NCI-H128 (cell line): ENCODE measurements at regions not wholly inside any gene's neighbourhood (a gene's known extent, or its start where the extent isn't known, plus 50 kb on each side); places are given as distances from the start of the nearest gene placed in this dataset.

Experiments used
- DNase-seq: peaks from one replicate; lab custom pipeline; 2025; ENCODE audit not compliant: unreplicated experiment; lab: John Stamatoyannopoulos, UW

DNA sequence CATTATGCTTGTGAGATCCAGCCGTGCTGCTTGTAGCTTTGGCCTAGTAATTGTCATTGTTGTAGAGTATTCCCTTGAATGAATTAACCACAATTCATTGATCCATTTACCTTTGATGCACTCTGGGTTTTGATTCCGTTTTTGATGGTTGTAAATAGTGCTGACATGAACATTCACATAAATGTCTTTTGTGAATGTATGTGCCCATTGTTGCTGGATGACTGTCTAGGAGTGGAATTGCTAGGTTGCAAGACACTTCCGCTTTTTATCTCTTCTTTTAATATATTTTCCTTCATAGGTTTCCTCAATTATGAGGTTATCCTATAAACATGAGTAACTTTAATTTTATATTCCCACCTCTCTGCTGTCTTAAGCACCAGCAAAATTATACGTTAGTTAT, 104.8 kb upstream of the CCDC68 start:
- DNase-seq = no peak

DNA sequence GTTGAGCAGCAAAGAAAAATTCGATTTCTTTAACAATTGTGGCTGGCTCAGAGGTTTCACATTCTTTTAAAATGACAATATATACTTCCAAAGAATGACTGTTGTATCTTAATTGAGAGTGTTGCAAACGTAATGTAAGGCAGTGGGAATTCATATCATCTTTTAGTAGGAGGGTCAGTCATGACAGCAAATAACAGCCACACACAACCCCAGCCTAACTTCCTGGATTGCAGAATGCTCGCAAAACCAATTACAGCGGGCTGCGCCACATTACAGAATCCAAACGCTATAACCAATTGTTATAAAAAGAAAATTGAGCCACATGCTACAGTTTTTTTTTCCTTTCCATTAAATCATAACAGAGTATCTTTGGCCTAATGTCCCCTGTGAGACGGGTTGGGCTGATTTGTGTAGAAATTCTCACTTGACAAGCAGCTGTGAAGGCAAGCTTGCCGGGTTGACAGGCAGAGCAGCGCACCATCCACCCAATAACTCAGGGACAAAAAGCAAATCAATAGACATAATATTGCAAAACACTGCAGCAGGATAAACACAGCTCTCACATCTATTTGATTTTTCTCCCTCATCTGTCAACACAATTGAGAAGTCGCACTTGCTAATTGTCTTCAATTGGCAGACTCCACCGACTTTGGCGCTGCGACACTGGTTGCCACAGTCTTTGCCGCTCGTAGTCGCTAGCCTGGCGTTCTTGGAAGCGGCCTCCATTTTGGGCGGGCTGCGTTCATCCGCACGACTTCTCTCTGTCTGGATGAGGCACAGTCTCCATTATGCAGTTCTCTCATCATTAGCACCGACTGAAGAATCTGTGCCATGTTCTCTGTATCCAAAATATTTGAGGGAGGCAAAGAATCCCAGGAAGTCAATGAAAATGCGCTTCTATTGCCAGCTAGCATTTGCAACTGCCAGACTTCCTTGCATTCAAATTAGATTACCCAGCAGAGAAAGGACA, 95.0 kb upstream of the CCDC68 start:
- no peak for DNase-seq

DNA sequence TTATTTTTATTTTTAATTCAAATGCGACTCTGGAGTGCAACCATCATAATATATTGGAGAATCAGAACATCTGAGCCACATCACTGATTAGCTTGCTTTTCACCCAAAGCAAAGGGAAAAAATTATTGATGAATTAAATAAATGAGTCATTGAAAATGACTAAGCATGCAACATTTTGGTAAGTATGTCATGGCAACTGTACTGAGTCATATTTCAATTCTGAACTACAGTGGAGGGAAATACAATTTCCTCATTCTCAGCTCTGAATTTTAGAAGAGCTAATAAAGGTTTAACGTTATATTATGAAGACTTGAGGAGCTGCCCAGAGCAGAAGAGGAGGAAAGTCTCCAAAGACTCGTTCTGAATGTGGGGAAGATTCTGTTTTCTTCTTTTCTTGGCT, 89.6 kb upstream of the CCDC68 start:
- DNase-seq = no peak

DNA sequence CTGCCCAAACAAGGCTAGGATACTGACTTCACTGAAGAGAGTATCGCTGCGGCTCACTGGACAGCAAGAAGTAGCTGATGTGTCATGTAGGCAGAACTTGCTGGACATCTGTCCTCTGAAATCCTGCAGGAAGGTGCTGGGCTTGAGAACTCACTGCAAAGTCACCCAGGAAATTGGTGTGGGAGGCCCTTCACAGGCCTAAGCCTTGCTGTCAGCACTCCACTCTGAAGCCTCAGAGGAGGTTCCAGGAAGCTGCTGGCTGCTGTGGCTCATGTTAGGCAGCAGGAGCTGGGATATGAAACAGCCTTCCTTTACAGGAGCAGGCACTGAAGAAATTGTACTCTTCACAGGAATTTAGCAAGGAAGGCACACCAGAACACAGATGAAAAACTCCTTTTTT, 88.3 kb upstream of the CCDC68 start:
- no peak for DNase-seq

DNA sequence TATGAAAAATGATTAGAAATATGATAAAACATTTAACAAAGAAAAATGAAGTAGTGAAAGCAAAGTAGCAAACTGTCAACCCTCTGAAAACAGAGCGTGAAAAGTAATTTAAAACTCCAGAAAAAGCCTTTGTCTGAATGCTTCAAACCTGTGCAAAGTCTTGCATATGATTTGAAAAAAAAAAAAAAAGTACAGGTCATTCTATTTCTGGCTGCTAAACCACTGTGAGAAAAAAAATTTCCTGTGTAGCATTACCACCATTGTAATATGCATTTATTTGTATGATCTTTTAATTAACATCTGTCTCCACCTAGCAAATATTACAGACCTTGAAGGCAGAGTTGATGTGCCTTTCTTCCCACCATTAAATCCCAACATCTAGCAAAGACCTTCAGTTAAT, 82.1 kb upstream of the CCDC68 start:
- no peak for DNase-seq

DNA sequence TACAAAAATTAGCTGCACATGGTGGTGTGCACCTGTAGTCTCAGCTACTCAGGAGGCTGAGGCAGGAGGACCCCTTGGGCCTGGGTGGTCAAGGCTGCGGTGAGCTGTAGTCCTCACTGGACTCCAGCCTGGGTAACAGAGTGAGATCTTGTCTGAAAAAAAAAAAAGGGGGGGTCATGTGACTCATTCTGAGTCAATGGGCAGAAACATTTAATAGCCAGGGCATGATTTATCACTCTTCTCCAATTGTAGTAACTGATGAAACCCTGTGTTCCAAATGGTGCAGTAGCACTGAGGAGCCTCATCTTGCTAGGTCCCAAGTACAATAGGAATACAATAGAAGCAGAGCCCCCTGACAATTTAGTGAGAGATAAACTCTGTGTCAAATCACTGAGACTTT, 78.9 kb upstream of the CCDC68 start:
- DNase-seq = no peak

DNA sequence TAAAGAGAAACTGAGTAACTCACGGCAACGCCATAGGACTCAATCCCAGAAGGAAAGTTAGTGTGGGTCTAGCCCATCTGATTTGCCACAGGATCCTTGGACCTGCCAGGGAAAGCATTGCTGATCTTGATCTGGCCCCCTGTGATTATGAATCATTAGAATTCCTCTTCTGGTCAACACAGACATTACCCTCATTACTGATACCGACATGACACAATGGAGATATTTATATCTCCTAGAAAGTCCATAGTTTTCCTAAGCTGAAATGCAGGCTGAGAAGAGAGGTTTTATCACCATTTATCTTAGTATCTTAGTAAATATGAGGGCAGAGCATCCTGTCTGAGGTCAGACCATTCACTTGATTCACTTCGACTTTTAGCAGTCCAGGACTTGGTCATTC, 75.5 kb upstream of the CCDC68 start:
- DNase-seq = no peak

DNA sequence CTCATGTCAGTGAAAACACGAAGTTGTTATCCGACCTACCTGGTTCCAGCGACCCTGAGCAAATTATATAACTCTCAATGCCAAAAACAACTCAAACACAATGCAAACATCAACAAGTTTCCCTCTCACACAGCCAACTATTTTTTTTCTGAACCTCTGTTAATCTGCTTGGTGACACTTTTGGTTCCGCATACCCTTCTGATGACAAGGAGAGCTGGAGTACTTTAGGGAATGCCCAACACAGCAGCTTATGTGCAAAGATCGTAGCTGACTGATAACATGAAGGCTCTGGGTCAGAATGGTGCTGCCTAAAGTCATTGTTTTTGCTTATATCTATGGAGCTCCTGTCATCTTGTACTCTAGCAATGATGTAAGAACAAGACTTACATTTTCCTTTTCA, 72.7 kb upstream of the CCDC68 start:
- DNase-seq = no peak

DNA sequence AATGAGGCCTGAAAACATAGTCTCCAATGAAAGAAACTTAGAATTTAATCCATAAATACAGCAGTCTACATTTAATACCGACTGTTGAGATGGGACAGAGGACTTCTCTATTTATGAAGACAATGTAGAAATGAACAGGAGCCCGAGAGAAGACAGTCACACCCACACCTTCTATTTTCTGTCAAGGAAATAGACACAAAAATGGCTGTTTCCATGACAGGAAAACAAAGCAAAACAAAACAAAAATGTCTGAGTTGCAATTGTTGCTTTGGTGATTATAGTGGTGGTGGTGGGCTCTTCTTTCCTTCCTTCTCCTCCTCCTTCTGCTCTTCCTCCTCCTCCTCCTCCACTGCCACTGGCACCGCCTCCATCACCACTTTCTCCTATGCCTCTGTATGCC, 72.3 kb upstream of the CCDC68 start:
- DNase-seq = no peak

DNA sequence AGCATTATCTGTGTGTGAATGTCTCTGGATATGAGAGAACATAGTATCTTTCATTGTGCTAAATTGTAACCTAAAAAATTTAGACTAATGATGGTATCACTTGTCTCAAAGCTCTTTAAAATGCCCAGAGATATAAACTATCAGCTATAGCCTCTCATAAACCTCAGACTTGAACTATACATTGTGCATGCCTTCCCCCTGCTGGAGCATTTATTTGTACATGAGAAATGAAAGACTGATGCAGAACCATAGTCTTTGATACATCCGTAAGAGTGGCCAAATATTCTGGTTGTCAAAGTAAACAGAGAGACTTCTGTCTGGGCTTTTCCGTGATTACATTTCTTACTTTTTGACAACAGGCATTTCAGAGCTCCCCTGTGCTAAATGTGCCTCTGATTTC, 71.9 kb upstream of the CCDC68 start:
- DNase-seq = no peak

DNA sequence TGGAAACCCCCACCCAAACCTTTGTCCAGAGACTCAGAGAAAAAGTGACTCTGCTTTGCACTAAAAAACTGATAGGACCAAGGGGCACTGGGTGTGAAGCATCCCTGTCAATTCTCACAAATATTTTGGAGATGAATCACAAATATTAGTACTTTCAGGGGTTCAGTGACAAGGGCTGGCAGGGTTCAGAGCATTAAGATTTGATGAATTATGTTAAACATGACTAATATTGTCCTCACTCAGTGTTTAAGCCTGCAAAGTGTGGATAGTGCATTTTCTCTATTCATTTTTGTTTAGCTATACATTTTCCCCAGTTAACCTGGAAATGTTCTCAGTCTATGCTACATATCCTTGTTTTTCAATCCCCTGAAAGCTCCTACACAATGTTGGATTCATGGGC, 65.3 kb upstream of the CCDC68 start:
- DNase-seq = no peak

DNA sequence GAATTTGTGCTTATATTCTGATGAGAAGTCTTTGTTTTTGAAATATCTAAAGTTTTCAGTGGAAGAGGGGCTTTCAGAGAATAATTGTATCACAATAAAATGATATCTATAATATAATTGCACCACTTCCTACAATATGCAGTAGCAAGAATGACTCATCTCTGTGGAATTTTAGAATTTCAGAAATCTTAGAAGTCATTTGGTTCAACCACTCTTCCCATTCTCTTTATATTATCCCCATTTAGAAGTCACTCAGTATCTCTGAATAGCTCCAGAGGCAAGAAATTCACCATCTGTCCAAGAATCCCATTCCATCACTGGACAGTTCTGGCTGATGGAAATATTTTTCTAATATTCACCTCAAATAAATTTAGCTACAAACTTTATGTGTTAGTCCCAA, 59.3 kb upstream of the CCDC68 start:
- DNase-seq = no peak

DNA sequence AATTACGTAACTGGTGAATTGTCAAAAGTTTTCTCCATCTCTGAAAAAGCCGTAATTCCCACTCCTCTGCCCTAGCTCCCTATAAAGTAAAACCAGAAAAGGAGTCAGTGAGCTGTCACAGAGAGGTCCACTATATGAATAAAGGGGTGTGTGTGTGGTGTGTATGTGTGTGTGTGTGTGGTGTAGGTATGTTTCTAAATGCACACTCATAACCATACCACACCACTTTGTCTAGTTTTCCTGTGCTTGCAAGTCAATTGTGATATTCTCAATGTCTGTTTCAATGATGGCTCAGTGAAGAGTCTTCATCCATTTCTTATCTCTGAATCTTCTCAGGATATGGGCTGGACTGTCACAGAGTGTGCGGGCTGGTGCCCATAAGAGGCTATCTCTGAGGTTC, 54.8 kb upstream of the CCDC68 start:
- DNase-seq = no peak

DNA sequence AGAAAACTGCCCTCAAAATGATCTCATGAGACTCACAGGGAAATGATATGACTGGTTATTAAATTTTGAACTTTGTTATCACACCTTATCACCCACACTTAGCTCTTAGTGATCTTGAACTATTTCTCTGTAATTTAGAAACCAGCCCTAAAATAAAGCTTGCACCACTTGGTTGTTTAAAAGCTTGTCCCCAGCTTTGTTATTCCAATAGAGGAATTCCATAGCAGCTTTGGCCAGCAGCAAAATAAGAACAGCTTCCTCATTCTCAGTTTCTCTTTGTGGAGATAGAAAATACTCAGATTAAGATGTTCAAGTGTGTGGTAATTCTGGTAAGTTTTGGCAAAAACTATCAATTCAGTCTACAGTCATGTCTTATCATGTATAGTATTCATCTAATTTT, 54.4 kb upstream of the CCDC68 start:
- no peak for DNase-seq

DNA sequence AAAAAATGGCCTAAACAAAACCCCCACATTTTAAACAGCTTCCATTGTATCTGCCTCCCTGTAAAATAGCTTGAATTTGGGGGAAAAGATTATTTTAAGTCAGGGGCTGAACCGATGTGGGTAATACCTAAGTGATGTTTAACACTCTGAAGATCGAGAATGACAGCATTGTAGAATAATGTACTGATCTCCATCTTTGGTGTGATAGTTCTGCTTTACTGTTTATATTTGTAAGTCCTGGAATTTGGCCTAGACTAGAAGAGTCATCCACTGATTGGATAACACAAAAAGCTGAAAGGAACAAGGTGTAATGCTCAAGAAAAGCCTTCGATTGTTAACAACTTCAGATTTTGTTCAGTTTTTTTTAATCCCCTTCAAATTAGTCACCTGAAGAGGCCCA, 53.8 kb upstream of the CCDC68 start:
- DNase-seq = no peak

DNA sequence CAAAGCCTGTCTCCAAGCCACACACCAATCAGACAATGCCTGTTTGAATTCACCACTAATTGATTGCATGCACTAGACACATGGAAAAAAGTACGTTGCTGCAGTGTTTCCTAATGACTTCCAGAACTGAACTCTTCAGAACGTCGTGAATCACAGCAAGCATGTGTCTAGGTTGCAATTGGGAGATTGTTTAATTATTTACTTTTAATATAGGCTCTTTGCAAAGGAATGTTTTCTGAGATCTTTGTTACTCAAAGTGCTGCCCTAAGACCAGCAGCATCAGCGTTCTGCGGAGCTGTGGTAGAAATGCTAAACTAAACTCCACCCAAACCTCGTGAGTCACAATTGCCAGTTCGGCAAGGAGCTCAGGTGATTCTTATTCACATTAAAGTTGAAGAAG, 52.7 kb upstream of the CCDC68 start:
- no peak for DNase-seq
